ENCODE measurements at regions not wholly inside any gene's neighbourhood (a gene's known extent, or its start where the extent isn't known, plus 50 kb on each side); places are given as distances from the start of the nearest gene placed in this dataset.
"Not testable (repeated sequence)": the region's sequence is repeated elsewhere in the genome, so short reads cannot be mapped to it uniquely, and the experiment has no call there.

DNA sequence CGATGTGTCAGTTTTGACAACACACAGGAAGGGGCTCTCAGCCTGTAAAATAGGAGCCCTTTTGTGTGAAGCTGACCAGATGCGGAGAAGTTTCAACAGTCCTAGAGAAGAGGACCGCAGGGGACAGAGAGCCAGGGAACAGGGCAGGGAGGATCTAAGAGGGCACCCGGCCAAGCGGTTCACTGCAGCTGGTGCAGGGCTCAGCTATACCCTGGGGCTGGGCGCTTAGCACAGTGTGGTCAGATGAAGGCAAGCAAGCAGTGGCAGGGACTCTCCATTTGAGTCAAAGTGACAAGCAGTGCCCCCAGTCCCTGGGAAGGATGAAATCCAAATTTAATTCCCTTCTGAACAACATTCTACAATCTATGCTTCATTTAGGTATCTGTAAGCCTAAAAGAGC is 88.9 kb upstream of the PLGLB2 start:
- ATAC-seq: not testable (repeated sequence)

DNA sequence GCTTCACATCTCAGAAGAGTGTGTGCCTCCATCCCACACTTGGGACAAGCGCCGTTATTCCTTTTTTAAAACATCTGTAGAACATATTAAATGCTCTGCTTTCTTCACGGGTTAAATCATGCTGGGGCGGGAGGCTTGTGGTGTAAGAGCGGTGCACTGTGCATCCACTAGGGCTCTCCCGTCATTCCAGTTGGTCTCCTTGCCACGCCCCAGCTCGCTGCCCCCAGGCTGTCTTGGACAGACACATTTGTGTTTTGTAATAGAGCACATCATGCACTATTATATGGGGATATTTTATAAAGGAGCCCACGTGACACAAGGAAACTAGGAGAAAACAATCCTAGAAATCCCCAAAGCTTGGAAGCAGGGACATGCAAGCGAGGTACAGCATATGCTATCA is 87.7 kb upstream of the PLGLB2 start:
- ATAC-seq: not testable (repeated sequence)

DNA sequence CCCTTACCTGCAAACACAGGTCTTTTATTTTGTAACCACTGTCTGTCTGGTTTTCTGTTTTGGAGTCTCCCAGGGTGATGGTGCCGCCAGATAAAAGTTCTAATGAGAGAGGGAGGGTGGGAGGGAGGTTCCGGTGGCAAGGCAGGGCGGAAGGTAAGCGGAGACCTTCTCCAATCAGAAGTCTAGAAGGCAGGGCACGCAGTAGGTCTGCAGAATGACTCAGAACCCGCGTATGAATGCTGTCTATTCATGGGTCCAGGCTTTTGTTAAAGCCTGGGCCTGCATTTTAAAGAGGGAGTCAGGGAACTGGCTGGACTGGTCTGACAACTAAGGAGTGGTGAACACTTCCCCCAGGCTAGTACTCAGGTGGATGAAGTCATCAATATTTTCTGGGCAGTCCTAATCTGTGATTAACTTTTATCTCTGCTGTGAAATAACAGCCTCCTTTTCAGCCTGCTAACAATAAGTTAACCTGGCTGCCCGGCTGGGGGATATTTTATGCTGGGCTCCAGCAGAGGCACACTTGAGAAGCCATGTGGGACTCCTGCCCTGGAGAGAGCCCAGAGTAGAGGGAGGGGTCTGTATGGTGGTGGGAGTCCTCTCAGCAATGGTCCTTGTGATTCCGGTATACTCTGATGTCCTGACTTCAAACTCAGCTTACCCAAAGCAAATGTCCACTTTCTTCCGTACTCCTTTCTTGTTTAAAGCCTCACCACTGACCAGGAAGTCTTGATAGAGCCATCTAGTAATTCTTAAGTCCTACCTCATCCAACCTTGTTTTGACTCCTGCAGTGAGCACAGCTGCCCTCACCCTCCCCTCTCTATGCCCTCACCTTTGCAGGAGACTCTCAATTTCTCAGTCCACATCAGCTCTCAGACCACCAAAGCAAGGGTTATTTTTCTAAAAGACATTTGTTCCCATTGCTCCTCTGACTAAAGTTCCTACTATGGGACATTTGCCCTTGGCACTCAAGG is 85.3 kb upstream of the PLGLB2 start:
- ATAC-seq: not testable (repeated sequence)

- ATAC-seq: not testable (repeated sequence)
Measured at GRCh38 chr2:87663347-87663746, 84.5 kb upstream of the PLGLB2 start.

DNA sequence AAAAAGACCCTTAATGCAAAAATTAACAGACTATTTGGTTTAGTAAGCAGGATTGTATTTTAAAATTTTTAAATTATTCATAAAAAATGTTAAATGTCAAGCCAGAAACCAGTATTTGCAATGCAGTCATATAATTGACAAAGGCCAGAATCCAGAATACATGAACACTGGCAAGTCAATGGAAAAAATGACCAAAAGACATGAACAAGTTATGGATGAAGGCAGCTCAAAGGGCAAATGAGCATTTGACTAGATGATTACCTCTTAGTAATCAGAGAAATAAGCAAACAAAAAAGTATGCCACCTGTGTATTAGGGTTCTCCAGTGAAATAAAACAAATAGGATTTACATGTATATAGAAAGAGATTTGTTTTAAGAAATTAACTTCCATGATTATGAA is 80.9 kb upstream of the PLGLB2 start:
- not testable (repeated sequence) for ATAC-seq

GRCh38 chr2:87668361-87668760 is 79.5 kb upstream of the PLGLB2 start:
- ATAC-seq: not testable (repeated sequence)

DNA sequence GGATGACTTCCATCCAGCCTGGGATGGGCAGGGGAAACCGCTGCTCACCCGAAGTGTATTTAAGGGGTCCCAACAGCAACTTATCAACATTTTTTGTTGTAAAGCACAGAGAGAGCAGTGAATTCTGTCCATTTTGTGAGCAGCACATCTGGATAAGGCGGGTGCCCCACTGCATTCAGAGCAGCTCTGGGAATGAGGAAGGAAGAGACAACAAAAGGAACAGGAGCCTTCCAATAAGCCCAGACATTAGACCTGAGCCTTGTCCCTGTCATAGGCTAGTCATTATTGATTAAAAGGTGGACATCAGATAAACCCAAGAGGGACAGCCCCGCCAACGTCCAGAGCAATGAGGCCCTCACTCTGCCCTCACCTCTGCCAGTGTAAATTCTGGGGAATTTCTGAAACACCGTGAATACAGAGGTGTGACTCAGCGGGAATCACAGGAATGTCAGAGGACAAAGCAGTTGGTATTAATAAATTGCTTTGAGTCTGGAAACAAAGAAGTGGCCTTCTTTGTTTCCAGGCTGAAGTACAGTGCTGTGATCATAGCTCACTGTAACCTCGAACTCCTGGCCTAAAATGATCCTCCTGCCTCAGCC is 78.2 kb upstream of the PLGLB2 start:
- ATAC-seq: not testable (repeated sequence)

DNA sequence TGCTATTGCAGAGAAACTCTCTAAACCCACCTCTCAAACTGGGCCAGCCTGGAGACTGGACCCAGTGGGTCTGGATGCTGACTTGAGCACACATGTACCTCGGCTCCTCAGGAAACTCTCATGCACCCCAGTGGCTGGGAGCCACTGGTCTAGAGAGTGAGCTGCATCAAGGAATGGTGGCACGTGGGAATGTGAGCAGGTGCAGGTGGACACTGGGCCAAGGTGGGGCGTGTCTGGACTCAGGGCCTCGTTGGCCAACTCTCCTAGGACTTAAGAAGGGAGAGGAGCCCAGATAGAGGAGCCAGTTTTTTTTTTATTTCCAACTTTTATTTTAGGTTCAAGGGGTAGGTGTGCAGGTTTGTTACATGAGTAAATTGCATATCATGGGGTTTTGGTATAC is 75.5 kb upstream of the PLGLB2 start:
- ATAC-seq: not testable (repeated sequence)

DNA sequence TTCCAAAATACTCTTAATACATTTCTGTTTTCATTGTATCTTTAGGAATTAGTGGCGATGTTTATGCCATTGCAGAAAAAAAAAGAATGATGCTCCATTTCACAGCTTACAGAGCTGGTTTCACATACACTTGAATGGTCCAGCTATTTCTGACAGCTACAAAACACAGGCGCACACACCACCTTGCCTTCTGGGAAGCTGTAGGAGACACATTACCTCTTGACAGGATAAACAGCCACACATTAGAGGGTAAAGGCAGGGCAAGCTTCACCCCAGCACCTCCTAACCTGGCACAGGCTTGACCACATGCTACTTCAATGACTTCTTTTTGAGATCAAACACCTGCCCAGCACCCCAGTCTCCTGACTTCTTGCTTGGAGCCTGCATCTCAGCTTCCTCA is 73.2 kb upstream of the PLGLB2 start:
- not testable (repeated sequence) for ATAC-seq

- not testable (repeated sequence) for ATAC-seq
Measured at GRCh38 chr2:87675487-87675886, 72.4 kb upstream of the PLGLB2 start.

DNA sequence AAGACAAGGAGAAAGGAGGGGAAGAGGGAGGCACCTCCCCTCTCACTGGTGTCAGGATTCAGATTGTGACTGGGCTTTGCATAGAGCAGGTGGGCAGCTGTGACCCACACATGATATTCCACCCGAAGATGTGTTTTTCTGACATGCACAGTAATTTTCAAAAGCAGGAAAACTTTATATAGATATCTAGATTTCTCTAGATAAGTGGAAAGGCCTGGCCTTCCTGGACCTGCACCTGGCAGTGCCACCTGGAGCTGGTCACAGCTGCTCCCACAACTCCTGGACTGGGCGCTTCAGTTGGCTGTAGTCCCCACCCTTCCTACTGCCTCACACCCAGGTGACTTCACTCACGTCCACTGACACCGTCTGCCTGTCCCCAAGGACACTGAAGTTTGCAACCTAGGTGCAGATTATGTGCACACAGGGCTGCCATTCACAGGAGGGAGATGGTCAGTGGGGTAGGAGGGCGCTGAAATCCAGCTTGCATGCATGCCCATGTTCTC is 70.4 kb upstream of the PLGLB2 start:
- ATAC-seq: not testable (repeated sequence)

- peak; percentile 41 to 60 for ATAC-seq
Measured at GRCh38 chr2:87678742-87679173, 69.1 kb upstream of the PLGLB2 start.

DNA sequence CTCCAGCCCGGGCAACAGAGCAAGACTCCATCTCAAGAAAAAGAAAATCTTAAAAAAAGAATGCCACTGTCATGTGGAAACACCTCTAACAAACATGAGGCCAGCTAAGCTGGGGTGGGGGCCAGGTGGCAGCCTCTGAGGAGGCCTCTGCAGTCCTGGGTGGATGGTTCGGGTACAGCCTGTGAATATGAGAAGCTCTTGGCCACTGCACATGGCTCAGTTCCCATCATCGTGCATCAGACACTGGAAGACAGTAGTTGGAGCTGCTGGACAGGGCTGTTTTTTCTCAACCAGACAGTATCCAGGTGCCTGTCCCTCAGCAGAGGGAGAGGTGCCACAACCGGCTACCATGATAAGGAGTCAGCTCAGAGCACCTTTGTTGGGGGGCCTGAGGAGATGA is 67.9 kb upstream of the PLGLB2 start:
- not testable (repeated sequence) for ATAC-seq

DNA sequence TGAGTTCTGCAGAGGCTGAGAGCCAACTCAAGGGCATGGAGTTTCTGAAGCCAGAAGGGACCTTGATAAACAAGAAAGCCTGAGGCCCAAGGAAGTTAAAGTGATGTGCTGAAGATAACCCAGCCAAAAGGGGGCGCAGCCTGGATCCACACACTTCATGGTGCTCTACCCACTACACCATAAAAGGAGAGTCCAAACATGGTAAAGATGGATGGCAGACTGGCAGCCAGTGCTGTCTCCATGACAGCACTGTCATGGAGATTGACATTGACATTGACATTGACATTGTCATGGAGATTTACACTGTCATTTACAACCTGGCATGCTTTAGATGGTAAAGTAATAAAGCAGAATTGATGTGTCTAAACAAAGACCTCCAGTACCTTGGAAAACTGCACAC is 67.2 kb upstream of the PLGLB2 start:
- ATAC-seq: not testable (repeated sequence)

DNA sequence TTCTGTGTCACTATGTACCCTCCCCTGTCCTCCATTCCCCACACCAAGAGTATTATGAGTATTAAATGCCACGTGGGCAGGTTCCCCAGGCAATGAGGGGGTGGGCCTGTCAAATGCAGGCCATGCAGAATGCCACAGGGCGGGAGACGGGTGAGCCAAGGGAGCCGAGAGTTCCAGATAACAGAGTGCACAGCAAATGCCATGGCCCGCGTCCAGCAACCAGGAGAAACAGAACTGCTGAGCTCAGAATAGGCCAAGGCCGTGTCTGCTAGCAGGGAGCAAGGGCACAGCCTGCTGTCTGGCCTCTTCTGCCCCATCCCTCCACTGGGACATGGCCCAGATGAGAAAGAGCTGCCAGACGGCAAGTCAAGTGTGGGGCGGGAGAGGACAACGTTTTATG is 64.4 kb upstream of the PLGLB2 start:
- ATAC-seq: not testable (repeated sequence)

- ATAC-seq: not testable (repeated sequence)
Measured at GRCh38 chr2:87683961-87684360, 63.9 kb upstream of the PLGLB2 start.

DNA sequence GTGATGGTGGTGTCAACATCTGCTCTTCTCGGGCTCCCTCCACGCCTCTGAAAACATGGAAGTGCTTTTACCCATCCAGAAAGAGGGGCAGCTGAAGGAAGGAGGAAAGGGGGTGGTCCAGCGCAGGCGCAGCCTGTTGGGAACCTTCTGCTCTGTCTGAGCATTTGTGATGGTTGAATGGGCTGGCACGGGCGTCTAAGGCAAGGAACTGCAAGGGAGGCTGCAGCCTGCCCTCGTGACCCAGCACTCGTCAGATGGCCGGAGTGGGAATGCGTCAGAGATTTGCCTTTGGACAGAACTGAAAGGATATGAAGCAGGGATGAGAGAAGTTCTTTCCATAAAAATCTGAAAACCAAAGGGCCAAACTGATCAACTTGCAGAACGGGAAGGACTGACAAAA is 62.3 kb upstream of the PLGLB2 start:
- not testable (repeated sequence) for ATAC-seq

DNA sequence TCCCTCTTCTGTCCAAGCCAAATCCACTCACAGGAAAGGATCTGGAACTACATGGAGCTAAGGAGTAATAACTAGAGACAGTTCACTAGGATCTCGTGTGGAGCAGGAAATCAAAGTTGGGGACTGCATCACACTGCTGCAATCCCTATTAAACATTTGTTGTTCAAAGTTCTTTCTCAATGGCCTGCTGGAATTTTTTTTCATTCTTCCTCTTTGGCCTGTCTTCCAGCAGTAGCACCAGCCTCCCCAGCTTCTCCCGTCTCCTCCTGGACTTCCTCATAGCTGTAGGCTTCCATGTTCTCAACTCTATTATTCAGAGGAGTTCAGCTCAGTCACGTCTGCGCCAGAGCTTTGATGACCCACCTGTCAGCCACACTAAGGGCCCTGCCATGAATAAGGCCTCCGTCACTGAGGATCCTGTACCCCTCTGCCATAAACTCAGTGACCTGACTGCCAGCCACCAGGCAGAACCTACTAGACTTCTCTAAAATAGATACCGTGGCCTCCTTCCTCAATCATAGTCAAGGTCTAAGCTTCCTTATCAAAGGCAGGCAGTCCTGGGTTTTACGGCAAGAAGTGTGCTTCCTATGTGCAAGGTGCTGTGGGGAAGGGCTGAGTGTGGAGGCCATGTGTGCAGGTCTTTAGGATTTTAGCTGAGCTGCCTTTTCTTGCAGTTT is 60.9 kb upstream of the PLGLB2 start:
- not testable (repeated sequence) for ATAC-seq

GRCh38 chr2:87687550-87688270 is 60.2 kb upstream of the PLGLB2 start:
- not testable (repeated sequence) for ATAC-seq

DNA sequence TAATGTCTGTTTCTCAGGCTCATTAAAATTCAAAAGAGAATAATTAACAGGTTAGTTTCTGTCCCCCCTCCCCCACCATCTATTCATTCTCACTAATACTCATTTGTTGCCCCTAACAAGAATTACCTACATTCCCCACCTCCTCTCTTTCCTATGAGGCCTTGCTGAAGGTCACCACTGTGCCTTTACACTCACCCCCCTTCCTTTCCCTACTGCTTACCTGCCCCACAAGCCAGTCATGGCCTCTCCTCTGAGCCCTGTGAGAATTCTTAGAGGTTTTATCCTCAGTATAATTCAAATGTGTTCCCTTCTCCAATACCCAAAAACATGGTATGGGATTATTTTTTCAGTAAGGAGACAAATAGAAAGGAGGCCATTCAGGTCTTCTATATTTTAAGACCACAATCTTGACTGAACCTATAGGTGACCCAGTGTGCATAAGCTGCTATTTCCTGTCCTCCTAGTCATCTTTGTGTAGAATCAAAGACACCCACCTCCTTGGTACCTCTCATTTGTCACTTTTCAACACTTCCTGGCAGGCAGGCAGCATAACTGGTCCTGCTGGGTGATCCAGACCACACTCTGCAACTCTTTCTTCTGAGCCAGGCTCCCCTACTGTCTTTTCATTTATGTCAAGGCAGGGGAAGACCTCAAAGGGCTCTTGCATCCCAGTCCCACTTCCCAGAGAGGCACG is 55.8 kb upstream of the PLGLB2 start:
- peak in 1 of 2 donors; percentile 56 for ATAC-seq

DNA sequence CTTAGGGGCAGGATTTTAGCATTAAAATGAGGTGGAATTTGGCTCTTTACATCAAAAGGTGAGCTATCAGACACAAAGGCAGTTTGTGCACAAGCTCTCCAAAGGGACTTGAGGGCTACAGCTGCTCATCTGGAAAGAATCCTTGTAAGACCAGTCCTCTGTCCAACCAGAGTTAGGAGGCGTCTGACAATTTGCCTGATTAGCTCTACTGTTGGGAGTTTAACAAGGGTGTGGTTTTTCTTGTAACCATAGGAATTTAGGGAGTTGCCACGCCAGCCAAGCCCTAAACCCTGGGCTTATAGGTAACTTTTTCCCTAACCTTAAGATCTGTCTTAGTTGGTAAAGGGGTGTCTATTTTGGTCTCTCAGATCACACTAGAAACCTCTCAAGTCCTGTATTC is 55.0 kb upstream of the PLGLB2 start:
- ATAC-seq: not testable (repeated sequence)

GRCh38 chr2:87693882-87694281 is 54.0 kb upstream of the PLGLB2 start:
- peak in 1 of 2 donors; percentile 30 for ATAC-seq

Data from activated CD4-positive, CD25-positive, alpha-beta regulatory T cell treated with anti-CD3 and anti-CD28 coated beads, Interleukin-2, amount 50 U/mL, for 24 hours (primary cell).